ENCODE measurements at regions not wholly inside any gene's neighbourhood (a gene's known extent, or its start where the extent isn't known, plus 50 kb on each side); places are given as distances from the start of the nearest gene placed in this dataset.
"Not testable (repeated sequence)": the region's sequence is repeated elsewhere in the genome, so short reads cannot be mapped to it uniquely, and the experiment has no call there.

- H3K4me3 ChIP-seq (ENCODE audit: low read length); H3K9me3 ChIP-seq (ENCODE audit: insufficient read depth, low read depth, low read length); H3K9ac ChIP-seq (ENCODE audit: low read depth, low read length); H3K27ac ChIP-seq (ENCODE audit: low read length); H3K27me3 ChIP-seq (ENCODE audit: insufficient read depth, low read length); H3K4me1 ChIP-seq (ENCODE audit: insufficient read depth, low read length); H3K36me3 ChIP-seq (ENCODE audit: insufficient read depth, low read depth, low read length): not testable (repeated sequence)
Observed at GRCh38 chr1:166316306-166316705, 149.5 kb upstream of the FAM78B start.

- H3K4me3 ChIP-seq (ENCODE audit: low read length), result no peak overlapping the region
- no peaks in the 10 kb centered on the region for H3K36me3 ChIP-seq (ENCODE audit: insufficient read depth, low read depth, low read length)
- H3K4me1 ChIP-seq (ENCODE audit: insufficient read depth, low read length), result peaks cover 7% of the 10 kb centered on the region; the same call in 1 of the 2 replicates
- no peak overlapping the region for H3K27ac ChIP-seq (ENCODE audit: low read length)
- no peaks in the 10 kb centered on the region for H3K9me3 ChIP-seq (ENCODE audit: insufficient read depth, low read depth, low read length)
- H3K27me3 ChIP-seq (ENCODE audit: insufficient read depth, low read length), result no peaks in the 10 kb centered on the region
- no peak overlapping the region for H3K9ac ChIP-seq (ENCODE audit: low read depth, low read length)
Observed at GRCh38 chr1:166322470-166322869, 155.7 kb upstream of the FAM78B start.

GRCh38 chr1:166327886-166328285 is 161.1 kb upstream of the FAM78B start:
- H3K9ac ChIP-seq (ENCODE audit: low read depth, low read length), result no peak overlapping the region
- no peak overlapping the region for H3K4me3 ChIP-seq (ENCODE audit: low read length)
- H3K27me3 ChIP-seq (ENCODE audit: insufficient read depth, low read length), result no peaks in the 10 kb centered on the region
- H3K4me1 ChIP-seq (ENCODE audit: insufficient read depth, low read length), result no peaks in the 10 kb centered on the region
- no peak overlapping the region for H3K27ac ChIP-seq (ENCODE audit: low read length)
- no peaks in the 10 kb centered on the region for H3K36me3 ChIP-seq (ENCODE audit: insufficient read depth, low read depth, low read length)
- no peaks in the 10 kb centered on the region for H3K9me3 ChIP-seq (ENCODE audit: insufficient read depth, low read depth, low read length)

- Histone ChIP-seq H3K9ac (ENCODE audit: low read depth, low read length) (no peak overlapping the region), H3K4me3 (ENCODE audit: low read length) (no peak overlapping the region), H3K36me3 (ENCODE audit: insufficient read depth, low read depth, low read length) (no peaks in the 10 kb centered on the region), H3K4me1 (ENCODE audit: insufficient read depth, low read length) (no peaks in the 10 kb centered on the region), H3K27ac (ENCODE audit: low read length) (no peak overlapping the region), H3K27me3 (ENCODE audit: insufficient read depth, low read length) (no peaks in the 10 kb centered on the region), H3K9me3 (ENCODE audit: insufficient read depth, low read depth, low read length) (no peaks in the 10 kb centered on the region)
Observed at GRCh38 chr1:166328956-166329355, 162.2 kb upstream of the FAM78B start.

GRCh38 chr1:166330096-166330495 is 163.3 kb upstream of the FAM78B start:
- H3K27ac ChIP-seq (ENCODE audit: low read length), result no peak overlapping the region
- no peaks in the 10 kb centered on the region for H3K36me3 ChIP-seq (ENCODE audit: insufficient read depth, low read depth, low read length)
- H3K4me3 ChIP-seq (ENCODE audit: low read length), result no peak overlapping the region
- no peaks in the 10 kb centered on the region for H3K27me3 ChIP-seq (ENCODE audit: insufficient read depth, low read length)
- no peak overlapping the region for H3K9ac ChIP-seq (ENCODE audit: low read depth, low read length)
- H3K9me3 ChIP-seq (ENCODE audit: insufficient read depth, low read depth, low read length), result no peaks in the 10 kb centered on the region
- no peaks in the 10 kb centered on the region for H3K4me1 ChIP-seq (ENCODE audit: insufficient read depth, low read length)

GRCh38 chr1:166338105-166338504 is 171.3 kb upstream of the FAM78B start:
- H3K27me3 ChIP-seq (ENCODE audit: insufficient read depth, low read length), result no peaks in the 10 kb centered on the region
- no peaks in the 10 kb centered on the region for H3K36me3 ChIP-seq (ENCODE audit: insufficient read depth, low read depth, low read length)
- H3K9me3 ChIP-seq (ENCODE audit: insufficient read depth, low read depth, low read length), result no peaks in the 10 kb centered on the region
- H3K9ac ChIP-seq (ENCODE audit: low read depth, low read length), result no peak overlapping the region
- H3K27ac ChIP-seq (ENCODE audit: low read length), result no peak overlapping the region
- peaks cover 10% of the 10 kb centered on the region; the same call in 1 of the 2 replicates for H3K4me1 ChIP-seq (ENCODE audit: insufficient read depth, low read length)
- H3K4me3 ChIP-seq (ENCODE audit: low read length), result no peak overlapping the region

GRCh38 chr1:166340709-166341108 is 173.9 kb upstream of the FAM78B start:
- Histone ChIP-seq H3K27me3 (ENCODE audit: insufficient read depth, low read length) (no peaks in the 10 kb centered on the region), H3K4me1 (ENCODE audit: insufficient read depth, low read length) (peaks cover 10% of the 10 kb centered on the region; the same call in 1 of the 2 replicates), H3K4me3 (ENCODE audit: low read length) (no peak overlapping the region), H3K9ac (ENCODE audit: low read depth, low read length) (no peak overlapping the region), H3K9me3 (ENCODE audit: insufficient read depth, low read depth, low read length) (no peaks in the 10 kb centered on the region), H3K36me3 (ENCODE audit: insufficient read depth, low read depth, low read length) (no peaks in the 10 kb centered on the region), H3K27ac (ENCODE audit: low read length) (no peak overlapping the region)

GRCh38 chr1:166343276-166343675 is 176.5 kb upstream of the FAM78B start:
- H3K27me3 ChIP-seq (ENCODE audit: insufficient read depth, low read length), result no peaks in the 10 kb centered on the region
- no peak overlapping the region for H3K27ac ChIP-seq (ENCODE audit: low read length)
- no peak overlapping the region for H3K9ac ChIP-seq (ENCODE audit: low read depth, low read length)
- H3K4me3 ChIP-seq (ENCODE audit: low read length), result no peak overlapping the region
- H3K9me3 ChIP-seq (ENCODE audit: insufficient read depth, low read depth, low read length), result no peaks in the 10 kb centered on the region
- no peaks in the 10 kb centered on the region for H3K4me1 ChIP-seq (ENCODE audit: insufficient read depth, low read length)
- H3K36me3 ChIP-seq (ENCODE audit: insufficient read depth, low read depth, low read length), result no peaks in the 10 kb centered on the region

GRCh38 chr1:166350490-166350889 is 183.7 kb upstream of the FAM78B start:
- Histone ChIP-seq H3K9ac (ENCODE audit: low read depth, low read length) (no peak overlapping the region), H3K27ac (ENCODE audit: low read length) (no peak overlapping the region), H3K36me3 (ENCODE audit: insufficient read depth, low read depth, low read length) (no peaks in the 10 kb centered on the region), H3K9me3 (ENCODE audit: insufficient read depth, low read depth, low read length) (no peaks in the 10 kb centered on the region), H3K27me3 (ENCODE audit: insufficient read depth, low read length) (no peaks in the 10 kb centered on the region), H3K4me1 (ENCODE audit: insufficient read depth, low read length) (no peaks in the 10 kb centered on the region), H3K4me3 (ENCODE audit: low read length) (no peak overlapping the region)

GRCh38 chr1:166351676-166352075 is 184.9 kb upstream of the FAM78B start:
- H3K27me3 ChIP-seq (ENCODE audit: insufficient read depth, low read length), result no peaks in the 10 kb centered on the region
- H3K9me3 ChIP-seq (ENCODE audit: insufficient read depth, low read depth, low read length), result no peaks in the 10 kb centered on the region
- no peak overlapping the region for H3K27ac ChIP-seq (ENCODE audit: low read length)
- no peak overlapping the region for H3K4me3 ChIP-seq (ENCODE audit: low read length)
- no peaks in the 10 kb centered on the region for H3K36me3 ChIP-seq (ENCODE audit: insufficient read depth, low read depth, low read length)
- no peaks in the 10 kb centered on the region for H3K4me1 ChIP-seq (ENCODE audit: insufficient read depth, low read length)
- no peak overlapping the region for H3K9ac ChIP-seq (ENCODE audit: low read depth, low read length)

- Histone ChIP-seq H3K36me3 (ENCODE audit: insufficient read depth, low read depth, low read length) (no peaks in the 10 kb centered on the region), H3K4me1 (ENCODE audit: insufficient read depth, low read length) (no peaks in the 10 kb centered on the region), H3K9ac (ENCODE audit: low read depth, low read length) (no peak overlapping the region)
Observed at GRCh38 chr1:166353213-166353612, 186.4 kb upstream of the FAM78B start.

GRCh38 chr1:166354406-166354805 is 187.6 kb upstream of the FAM78B start:
- Histone ChIP-seq H3K36me3 (ENCODE audit: insufficient read depth, low read depth, low read length) (no peaks in the 10 kb centered on the region), H3K4me3 (ENCODE audit: low read length) (no peak overlapping the region), H3K4me1 (ENCODE audit: insufficient read depth, low read length) (no peaks in the 10 kb centered on the region), H3K27ac (ENCODE audit: low read length) (no peak overlapping the region), H3K9me3 (ENCODE audit: insufficient read depth, low read depth, low read length) (no peaks in the 10 kb centered on the region), H3K9ac (ENCODE audit: low read depth, low read length) (no peak overlapping the region), H3K27me3 (ENCODE audit: insufficient read depth, low read length) (no peaks in the 10 kb centered on the region)

More at GRCh38 chr1:166353213-166353612, 186.4 kb upstream of the FAM78B start:
- no peaks in the 10 kb centered on the region for H3K27me3 ChIP-seq (ENCODE audit: insufficient read depth, low read length)
- no peak overlapping the region for H3K27ac ChIP-seq (ENCODE audit: low read length)
- no peak overlapping the region for H3K4me3 ChIP-seq (ENCODE audit: low read length)
- H3K9me3 ChIP-seq (ENCODE audit: insufficient read depth, low read depth, low read length), result no peaks in the 10 kb centered on the region

- Histone ChIP-seq H3K4me1 (ENCODE audit: insufficient read depth, low read length) (no peaks in the 10 kb centered on the region), H3K9me3 (ENCODE audit: insufficient read depth, low read depth, low read length) (no peaks in the 10 kb centered on the region), H3K9ac (ENCODE audit: low read depth, low read length) (no peak overlapping the region), H3K4me3 (ENCODE audit: low read length) (no peak overlapping the region), H3K36me3 (ENCODE audit: insufficient read depth, low read depth, low read length) (no peaks in the 10 kb centered on the region), H3K27me3 (ENCODE audit: insufficient read depth, low read length) (no peaks in the 10 kb centered on the region), H3K27ac (ENCODE audit: low read length) (no peak overlapping the region)
Observed at GRCh38 chr1:166365081-166365480, 198.3 kb upstream of the FAM78B start.
